Gastroesophageal sphincter (tissue), 3 donors: ENCODE measurements at regions not wholly inside any gene's neighbourhood (a gene's known extent, or its start where the extent isn't known, plus 50 kb on each side); places are given as distances from the start of the nearest gene placed in this dataset.

Experiments used
- CTCF ChIP-seq, 4 experiments: fragments of 200-600 bp in 2 of 4; fragments of 450-650 bp in 2 of 4; sonication (generic) in 1 of 4; IDR thresholded peaks; one replicate each; pipeline ENCODE4 v1.5.1; 2017 to 2019; ENCODE audit warnings: antibody characterized with exemption in 4 of 4, mild to moderate bottlenecking in 2 of 4, moderate library complexity in 2 of 4
- POLR2A ChIP-seq, 2 donors: fragments of 450-650 bp; IDR thresholded peaks; one replicate each; pipeline ENCODE4 v1.6.1; 2017; ENCODE audit warnings: antibody characterized with exemption in 2 of 2, mild to moderate bottlenecking in 2 of 2, moderate library complexity in 1 of 2

- TF ChIP-seq POLR2A (IDR thresholded peaks at IDR 0.05) (no peak), CTCF (IDR thresholded peaks at IDR 0.05) (no peak)
Measured at GRCh38 chr3:24850245-24850644, 355.6 kb upstream of the THRB start.
